ENCODE measurements at regions not wholly inside any gene's neighbourhood (a gene's known extent, or its start where the extent isn't known, plus 50 kb on each side); places are given as distances from the start of the nearest gene placed in this dataset.

DNA sequence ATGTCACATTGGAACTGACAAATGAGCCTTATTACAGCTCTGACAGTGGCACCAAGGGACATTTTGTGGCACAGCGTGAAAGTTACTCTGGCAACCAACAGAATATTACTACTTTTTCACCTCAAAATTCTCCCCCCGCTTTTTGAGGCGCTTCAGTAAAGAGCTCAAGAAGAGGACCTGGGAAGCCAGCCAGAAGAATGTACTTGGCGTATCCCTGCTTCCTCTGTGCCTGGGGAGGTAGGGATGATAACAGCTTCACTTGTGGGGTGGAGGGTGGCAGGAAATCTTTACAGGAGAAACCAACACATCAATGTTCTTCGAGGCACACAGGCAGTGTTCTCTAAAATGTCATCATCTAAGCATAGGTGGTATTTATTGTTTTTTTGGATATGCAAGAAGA, 624.1 kb downstream of the NR2F1-AS1 start:
- TF ChIP-seq, protein P1, sequence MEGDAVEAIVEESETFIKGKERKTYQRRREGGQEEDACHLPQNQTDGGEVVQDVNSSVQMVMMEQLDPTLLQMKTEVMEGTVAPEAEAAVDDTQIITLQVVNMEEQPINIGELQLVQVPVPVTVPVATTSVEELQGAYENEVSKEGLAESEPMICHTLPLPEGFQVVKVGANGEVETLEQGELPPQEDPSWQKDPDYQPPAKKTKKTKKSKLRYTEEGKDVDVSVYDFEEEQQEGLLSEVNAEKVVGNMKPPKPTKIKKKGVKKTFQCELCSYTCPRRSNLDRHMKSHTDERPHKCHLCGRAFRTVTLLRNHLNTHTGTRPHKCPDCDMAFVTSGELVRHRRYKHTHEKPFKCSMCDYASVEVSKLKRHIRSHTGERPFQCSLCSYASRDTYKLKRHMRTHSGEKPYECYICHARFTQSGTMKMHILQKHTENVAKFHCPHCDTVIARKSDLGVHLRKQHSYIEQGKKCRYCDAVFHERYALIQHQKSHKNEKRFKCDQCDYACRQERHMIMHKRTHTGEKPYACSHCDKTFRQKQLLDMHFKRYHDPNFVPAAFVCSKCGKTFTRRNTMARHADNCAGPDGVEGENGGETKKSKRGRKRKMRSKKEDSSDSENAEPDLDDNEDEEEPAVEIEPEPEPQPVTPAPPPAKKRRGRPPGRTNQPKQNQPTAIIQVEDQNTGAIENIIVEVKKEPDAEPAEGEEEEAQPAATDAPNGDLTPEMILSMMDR (IDR thresholded peaks at IDR 0.05) = no peak
- no peak for TF ChIP-seq POLR2A (IDR thresholded peaks at IDR 0.05)

Data from heart left ventricle (tissue), 13 donors.